HG02840 (cell line): ENCODE measurements at regions not wholly inside any gene's neighbourhood (a gene's known extent, or its start where the extent isn't known, plus 50 kb on each side); places are given as distances from the start of the nearest gene placed in this dataset.

Source experiments
- ATAC-seq: cut with Tn5 transposase; IDR thresholded peaks from one replicate; pipeline ENCODE4 v1.9.1; 2021; ENCODE audit warnings: mild to moderate bottlenecking, moderate library complexity, moderate number of reproducible peaks; ENCODE audit not compliant: unreplicated experiment, low FRiP score

- no peak for ATAC-seq
Observed at GRCh38 chrX:4379071-4379470, 665.6 kb upstream of the PRKX start.

DNA sequence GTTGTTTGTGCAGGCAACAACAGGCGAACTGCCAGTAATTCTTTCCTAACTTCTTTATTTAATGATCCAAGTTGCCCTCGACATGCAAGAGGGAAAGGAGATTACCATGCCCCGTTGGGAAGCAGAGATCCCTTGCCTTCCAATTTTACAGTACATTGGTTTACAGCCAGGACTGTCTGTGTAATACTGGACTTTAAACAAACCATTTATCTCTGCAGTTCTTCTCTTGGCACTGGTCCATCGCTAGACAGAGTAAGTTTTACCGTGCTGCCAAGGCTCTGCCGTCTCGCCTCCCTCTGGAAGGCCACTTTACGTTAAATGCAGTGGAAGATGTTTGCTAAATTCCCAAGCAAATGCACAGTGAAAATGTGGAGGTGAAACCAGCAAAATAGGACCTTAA lies 660.3 kb upstream of the PRKX start:
- ATAC-seq: no peak

GRCh38 chrX:4358577-4358976 lies 645.1 kb upstream of the PRKX start:
- ATAC-seq: no peak

DNA sequence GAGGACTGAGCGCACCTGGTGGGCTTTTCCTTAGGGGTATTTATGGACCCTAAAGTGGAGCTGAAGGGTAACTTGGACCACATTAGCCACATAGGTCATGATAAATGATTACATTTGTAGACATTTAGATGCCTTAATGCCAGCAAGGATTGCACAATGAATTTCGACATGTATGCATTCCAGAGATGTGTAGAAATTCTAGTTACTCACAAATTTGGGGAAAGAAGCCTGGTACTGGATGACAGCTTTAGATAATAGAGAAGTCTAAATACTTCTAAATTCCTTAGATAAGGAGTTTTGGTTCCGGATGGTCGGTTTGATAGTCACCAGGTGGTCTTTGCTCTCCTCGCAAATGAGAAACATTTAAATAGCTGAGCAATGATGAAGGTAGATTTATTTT lies 609.5 kb upstream of the PRKX start:
- no peak for ATAC-seq

DNA sequence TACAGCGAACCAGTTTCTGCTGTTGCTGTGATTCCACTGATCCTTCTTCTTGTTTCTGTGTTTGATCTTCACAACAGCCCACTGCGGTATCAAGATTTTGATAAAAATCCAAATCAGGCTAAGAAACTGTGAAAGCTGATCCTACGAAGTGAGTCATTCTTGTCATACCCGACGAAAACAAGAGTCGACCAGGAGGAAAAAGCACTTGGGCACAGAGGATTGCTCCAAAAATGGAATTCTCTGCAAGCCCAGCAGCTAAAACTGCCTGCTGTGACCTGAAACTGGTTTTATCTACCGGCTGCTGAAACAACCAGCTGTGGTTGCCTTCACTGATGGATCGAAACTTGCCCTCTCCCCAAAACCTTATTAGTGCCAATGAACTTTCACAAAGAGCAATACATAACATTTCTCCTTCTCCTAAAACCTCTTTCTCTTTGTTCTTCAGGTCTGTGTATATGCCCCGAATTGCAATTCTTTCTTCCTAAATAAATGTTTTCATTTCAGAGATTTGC lies 607.0 kb upstream of the PRKX start:
- no peak for ATAC-seq

DNA sequence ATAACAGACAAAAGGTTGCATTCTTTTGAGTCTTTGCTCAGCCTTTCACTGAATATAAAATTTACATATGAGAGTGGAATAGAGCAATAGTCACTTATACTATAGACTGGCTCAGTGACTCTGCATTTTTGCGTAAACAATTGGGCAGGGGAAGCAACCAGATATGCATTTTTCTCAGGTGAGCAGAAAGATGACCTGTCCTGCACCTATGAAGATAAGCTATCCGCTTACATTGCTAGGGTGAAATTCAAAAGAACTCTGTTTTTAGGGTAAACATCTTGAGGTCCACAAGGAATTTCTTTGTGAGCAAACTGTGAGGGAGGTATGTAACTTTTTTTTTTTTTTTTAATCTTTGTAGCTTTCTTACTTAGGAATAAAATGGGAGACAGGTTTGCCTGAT lies 602.4 kb upstream of the PRKX start:
- no peak for ATAC-seq

- ATAC-seq: no peak
Observed at GRCh38 chrX:4314586-4314985, 601.1 kb upstream of the PRKX start.

DNA sequence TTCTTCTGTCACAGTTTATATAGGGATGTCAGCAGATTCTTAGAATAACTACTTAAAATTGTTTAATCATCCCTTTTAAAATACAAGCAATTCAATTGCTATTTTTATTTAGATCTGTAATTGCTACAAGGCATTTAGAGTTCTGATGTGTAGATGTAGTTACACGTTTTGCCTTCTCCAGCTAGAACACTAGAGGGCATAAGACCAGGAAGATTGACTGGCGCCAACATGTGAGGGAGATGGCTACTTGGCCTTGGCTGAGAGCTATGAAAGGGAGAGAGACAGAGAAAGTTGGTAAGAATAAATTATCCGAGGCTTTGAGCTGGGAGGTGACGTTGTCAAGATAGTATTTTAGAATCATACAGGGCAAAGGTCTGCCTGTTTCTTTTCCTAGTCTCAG lies 563.7 kb upstream of the PRKX start:
- ATAC-seq: no peak

DNA sequence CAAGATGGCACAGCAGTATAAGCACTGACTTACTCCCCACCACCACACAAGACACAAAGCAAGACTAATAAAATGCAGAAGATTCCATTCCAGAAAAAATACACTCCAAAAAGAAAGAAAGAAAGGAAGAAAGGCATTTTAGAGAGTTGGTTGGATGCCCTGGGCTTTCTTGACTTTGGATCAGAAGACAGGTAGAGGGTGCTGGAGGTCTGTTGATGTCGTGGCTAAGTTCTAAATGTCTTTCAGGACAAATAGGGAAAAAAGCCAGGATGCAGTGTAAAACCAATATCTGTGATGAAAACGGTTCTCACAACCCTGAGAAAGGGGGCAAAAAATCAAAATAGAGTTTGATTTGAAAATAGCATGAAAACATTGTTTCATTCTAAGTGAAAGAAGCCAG lies 555.2 kb upstream of the PRKX start:
- ATAC-seq: no peak

- no peak for ATAC-seq
Observed at GRCh38 chrX:4265036-4265435, 551.6 kb upstream of the PRKX start.

DNA sequence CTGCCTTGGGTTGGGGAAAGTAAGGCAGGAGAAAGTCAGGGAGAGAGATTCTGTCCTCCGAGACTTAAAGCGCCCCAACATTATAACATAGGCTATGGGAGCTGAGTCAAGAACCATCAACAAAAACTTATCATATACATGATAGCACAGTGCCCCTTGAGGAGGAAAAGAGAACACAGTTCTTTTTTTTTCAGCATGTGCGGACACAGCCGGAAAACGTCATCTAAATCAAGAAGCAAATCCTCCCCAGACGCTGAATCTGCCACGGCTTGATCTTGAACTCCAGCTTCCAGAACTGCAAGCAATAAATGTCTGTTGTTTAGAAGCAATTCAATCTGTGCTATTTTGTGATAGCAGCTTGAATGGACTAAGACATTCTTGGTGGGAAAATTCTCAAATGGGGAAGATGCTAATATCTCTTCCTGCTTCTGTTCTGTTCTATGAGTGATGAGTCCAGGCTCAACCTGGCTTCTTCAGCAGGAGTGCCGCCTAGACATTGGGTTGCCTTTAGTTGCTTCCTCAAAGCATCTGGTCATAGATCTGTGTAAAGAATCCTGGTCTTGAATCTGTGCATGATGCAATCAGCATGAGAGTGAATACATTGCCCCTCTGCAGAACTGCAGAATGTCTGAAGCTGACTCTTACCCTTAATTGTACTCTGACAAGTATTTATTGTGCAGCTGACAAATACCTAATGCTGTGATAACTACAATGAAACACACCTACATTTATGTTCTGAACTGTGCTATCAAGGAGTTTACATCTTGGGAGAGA lies 549.8 kb upstream of the PRKX start:
- no peak for ATAC-seq

DNA sequence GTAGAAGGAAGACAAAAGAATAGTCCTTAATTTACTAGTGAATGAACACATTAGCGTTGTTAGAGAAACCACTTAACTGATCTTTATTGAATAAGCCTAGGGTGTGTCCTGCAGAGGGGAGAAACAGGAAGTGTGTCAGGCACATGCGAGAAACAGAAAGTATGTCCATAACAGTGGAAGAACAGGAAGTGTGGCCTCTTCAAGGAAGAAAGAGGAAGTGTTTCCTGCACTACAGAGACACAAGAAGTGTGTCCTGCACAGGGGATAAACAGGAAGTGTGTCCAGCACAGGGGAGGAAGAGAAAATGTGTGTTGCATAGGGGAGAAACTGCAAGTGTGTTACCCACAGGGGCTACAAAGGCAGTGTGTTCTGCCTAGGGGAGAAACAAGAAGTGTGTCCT lies 539.6 kb upstream of the PRKX start:
- no peak for ATAC-seq

DNA sequence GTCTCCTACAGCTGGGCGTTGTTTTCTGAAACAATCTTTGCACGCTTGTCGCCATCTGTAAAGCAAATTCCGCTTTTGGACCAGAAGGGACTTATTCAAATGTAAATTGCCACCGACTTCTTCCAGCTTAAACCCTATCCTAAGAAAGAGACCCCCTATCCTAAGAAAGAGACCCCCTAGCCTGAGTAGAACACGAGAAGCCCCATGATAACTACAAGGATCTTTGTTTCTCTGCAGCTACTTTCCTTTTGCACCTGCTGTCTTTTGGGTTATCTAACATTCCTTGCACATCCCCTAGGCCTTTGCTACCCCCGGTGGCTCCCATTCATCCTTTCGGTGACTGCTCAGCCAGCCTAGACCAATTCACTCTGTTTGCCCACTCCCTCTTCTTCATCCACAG lies 536.0 kb upstream of the PRKX start:
- ATAC-seq: no peak

DNA sequence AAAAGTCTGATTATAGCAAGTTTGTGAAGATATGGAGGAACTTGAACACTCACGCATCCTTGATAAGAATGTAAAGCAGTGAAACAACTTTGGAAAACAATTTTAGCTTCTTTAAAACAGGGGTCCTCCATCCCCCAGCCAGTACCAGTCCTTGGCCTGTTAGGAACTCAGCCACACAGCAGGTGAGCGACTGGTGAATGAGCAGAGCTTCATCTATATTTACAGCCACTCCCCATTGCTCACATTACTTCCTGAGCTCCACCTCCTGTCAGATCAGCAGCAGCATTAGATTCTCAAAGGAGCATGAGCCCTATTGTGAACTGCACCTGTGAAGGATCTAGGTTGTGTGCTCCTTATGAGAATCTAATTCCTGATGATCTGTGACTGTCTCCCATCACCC lies 530.3 kb upstream of the PRKX start:
- ATAC-seq: no peak

GRCh38 chrX:4240541-4241194 lies 527.2 kb upstream of the PRKX start:
- ATAC-seq: no peak

- ATAC-seq: no peak
Observed at GRCh38 chrX:4239650-4240540, 526.4 kb upstream of the PRKX start.

DNA sequence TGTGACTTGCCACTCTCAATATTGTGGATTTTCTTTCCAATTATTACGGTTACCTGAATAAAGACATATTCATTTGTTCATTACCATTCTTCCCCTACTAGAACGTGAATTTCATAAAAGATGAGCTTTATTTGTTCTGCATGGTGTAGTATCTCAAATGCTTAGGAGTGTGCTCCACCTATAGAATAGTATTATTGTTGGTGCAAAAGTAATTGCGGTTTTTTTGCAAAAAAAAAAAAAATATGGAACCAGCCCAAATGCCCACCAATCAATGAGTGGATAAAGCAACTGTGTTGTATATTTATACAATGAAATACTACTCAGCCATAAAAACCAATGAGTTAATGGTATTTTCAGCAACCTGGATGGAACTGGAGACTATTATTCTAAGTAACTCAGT lies 525.5 kb upstream of the PRKX start:
- no peak for ATAC-seq

GRCh38 chrX:4225086-4225485 lies 511.6 kb upstream of the PRKX start:
- no peak for ATAC-seq

DNA sequence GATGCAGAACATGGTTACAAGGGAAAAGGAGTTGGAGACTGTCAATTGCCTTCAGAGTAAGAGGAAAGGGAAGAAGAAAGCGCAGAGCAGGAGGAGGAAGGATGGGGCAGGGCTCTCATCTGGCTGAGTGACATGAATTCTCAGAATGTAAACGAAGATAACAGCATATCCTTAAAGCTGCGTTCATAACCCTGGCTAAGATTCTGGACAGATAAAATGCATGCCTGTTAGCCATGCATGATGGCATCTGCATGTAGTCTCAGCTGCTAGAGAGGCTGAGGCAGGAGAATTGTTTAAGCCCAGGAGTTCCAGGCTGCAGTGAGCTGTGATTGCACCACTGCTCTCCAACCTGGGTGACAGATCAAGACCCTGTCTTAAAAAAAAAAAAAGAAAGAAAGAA lies 493.5 kb upstream of the PRKX start:
- no peak for ATAC-seq

DNA sequence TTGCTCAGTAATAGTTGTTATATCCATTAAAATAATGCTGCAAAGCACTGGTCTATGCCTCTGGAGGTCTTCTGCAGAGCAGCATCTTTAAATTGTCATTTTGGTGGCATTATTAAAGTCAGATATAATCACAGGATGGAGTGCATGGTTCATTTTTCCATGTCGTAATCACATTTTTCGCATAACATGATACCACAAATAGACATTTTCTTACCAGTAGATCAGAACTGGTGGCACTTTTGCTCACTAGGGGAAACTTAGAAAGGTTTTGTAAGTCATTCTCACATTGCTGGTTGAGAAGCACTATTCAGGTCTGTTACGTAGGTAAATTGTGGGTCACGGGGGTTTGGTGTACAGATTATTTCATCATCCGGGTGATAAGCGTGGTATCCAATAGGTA lies 484.5 kb upstream of the PRKX start:
- no peak for ATAC-seq

DNA sequence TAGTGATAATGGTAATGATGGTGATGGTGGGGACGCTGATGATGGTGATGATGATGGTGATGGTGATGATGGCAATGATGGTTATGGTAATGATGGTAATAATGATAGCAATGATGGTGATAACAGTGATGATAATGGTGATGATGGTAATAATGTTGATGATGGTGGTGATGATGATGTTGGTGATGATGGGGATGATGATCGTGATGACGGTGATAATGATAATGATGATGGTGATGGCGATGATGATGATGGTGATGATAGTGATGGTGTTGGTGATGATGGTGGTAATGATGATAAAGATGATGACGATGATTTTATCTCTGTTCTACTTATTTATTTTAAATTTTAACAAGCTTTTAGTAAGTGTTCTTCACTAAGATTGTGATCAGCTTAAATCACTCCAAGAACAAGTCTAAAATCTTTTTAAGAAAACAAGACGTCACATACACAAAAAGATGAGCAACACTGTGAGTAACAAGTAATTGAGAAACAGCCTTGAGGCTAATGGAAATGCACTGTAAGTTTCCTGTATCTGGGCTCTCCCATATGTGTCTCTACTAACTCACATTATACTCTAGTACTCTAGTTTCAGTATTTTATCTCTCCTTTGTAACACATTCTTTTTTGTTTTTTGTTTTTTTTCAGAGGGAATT lies 480.2 kb upstream of the PRKX start:
- no peak for ATAC-seq
